ENCODE measurements at regions not wholly inside any gene's neighbourhood (a gene's known extent, or its start where the extent isn't known, plus 50 kb on each side); places are given as distances from the start of the nearest gene placed in this dataset.

DNA sequence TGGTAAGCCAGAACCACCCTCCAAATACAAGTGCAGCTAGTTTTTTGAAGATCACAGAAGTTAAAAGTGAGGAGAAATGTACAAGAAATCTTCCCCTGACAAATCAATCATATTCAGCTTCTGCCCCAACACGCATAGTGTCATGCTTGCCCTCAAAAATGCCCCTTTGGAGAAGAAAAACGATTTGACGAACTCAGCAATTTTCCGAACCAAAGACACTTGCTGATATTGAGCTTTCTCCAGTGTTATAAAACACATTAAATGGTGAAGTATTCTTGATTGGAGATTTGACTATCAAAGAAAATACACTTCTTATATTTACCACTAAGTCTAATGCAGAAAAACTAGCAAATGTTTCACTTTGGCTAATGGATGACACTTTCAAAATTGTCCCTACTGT, 195.5 kb downstream of the ETV1 start:
- TF ChIP-seq SIN3A (IDR thresholded peaks at IDR 0.05; ENCODE audit: borderline replicate concordance, insufficient read depth, low read length) (no peak), FOXP2 (optimal IDR thresholded peaks at IDR 0.05; ENCODE audit: borderline replicate concordance, extremely low read depth, extremely low read length, insufficient read depth) (no peak), POLR2AphosphoS5 (IDR thresholded peaks at IDR 0.05; ENCODE audit: low read depth, low read length) (no peak), TAF1 (IDR thresholded peaks at IDR 0.05; ENCODE audit: borderline replicate concordance, insufficient read depth, low read length) (no peak)
- TF ChIP-seq, protein P1, sequence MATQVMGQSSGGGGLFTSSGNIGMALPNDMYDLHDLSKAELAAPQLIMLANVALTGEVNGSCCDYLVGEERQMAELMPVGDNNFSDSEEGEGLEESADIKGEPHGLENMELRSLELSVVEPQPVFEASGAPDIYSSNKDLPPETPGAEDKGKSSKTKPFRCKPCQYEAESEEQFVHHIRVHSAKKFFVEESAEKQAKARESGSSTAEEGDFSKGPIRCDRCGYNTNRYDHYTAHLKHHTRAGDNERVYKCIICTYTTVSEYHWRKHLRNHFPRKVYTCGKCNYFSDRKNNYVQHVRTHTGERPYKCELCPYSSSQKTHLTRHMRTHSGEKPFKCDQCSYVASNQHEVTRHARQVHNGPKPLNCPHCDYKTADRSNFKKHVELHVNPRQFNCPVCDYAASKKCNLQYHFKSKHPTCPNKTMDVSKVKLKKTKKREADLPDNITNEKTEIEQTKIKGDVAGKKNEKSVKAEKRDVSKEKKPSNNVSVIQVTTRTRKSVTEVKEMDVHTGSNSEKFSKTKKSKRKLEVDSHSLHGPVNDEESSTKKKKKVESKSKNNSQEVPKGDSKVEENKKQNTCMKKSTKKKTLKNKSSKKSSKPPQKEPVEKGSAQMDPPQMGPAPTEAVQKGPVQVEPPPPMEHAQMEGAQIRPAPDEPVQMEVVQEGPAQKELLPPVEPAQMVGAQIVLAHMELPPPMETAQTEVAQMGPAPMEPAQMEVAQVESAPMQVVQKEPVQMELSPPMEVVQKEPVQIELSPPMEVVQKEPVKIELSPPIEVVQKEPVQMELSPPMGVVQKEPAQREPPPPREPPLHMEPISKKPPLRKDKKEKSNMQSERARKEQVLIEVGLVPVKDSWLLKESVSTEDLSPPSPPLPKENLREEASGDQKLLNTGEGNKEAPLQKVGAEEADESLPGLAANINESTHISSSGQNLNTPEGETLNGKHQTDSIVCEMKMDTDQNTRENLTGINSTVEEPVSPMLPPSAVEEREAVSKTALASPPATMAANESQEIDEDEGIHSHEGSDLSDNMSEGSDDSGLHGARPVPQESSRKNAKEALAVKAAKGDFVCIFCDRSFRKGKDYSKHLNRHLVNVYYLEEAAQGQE (IDR thresholded peaks at IDR 0.05; ENCODE audit: insufficient read depth in 1 of 2, low read depth in 2 of 2, low read length in 2 of 2) = no peak

DNA sequence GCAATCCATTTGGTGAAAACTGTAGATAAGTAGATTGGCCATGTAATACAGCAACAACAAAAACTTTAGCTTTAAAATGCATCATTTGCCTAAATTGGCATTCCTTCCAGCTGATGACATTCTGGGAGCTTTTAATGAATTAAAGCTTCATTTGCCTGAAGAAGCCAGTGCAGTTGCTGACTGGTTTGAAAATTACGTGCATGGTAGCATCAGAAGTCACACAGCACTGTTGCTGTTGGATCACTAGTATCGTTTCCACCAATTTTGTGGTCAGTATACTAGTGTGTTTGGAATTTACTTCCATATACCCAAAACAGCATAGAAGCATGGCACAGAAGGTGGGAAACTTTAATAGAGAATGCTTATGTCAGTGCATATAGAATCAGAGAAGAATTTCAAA, 194.9 kb downstream of the ETV1 start:
- TF ChIP-seq POLR2AphosphoS5 (IDR thresholded peaks at IDR 0.05; ENCODE audit: low read depth, low read length) = no peak
- no peak for TF ChIP-seq TAF1 (IDR thresholded peaks at IDR 0.05; ENCODE audit: borderline replicate concordance, insufficient read depth, low read length)
- no peak for TF ChIP-seq SIN3A (IDR thresholded peaks at IDR 0.05; ENCODE audit: borderline replicate concordance, insufficient read depth, low read length)
- no peak for TF ChIP-seq FOXP2 (optimal IDR thresholded peaks at IDR 0.05; ENCODE audit: borderline replicate concordance, extremely low read depth, extremely low read length, insufficient read depth)
- TF ChIP-seq, protein P1 (IDR thresholded peaks at IDR 0.05; ENCODE audit: insufficient read depth in 1 of 2, low read depth in 2 of 2, low read length in 2 of 2) = no peak

GRCh38 chr7:13797545-13797944, 191.9 kb downstream of the ETV1 start:
- TF ChIP-seq POLR2AphosphoS5 (IDR thresholded peaks at IDR 0.05; ENCODE audit: low read depth, low read length) (no peak), TAF1 (IDR thresholded peaks at IDR 0.05; ENCODE audit: borderline replicate concordance, insufficient read depth, low read length) (no peak), SIN3A (IDR thresholded peaks at IDR 0.05; ENCODE audit: borderline replicate concordance, insufficient read depth, low read length) (no peak), FOXP2 (optimal IDR thresholded peaks at IDR 0.05; ENCODE audit: borderline replicate concordance, extremely low read depth, extremely low read length, insufficient read depth) (no peak)
- TF ChIP-seq, protein P1 (IDR thresholded peaks at IDR 0.05; ENCODE audit: insufficient read depth in 1 of 2, low read depth in 2 of 2, low read length in 2 of 2) = no peak

DNA sequence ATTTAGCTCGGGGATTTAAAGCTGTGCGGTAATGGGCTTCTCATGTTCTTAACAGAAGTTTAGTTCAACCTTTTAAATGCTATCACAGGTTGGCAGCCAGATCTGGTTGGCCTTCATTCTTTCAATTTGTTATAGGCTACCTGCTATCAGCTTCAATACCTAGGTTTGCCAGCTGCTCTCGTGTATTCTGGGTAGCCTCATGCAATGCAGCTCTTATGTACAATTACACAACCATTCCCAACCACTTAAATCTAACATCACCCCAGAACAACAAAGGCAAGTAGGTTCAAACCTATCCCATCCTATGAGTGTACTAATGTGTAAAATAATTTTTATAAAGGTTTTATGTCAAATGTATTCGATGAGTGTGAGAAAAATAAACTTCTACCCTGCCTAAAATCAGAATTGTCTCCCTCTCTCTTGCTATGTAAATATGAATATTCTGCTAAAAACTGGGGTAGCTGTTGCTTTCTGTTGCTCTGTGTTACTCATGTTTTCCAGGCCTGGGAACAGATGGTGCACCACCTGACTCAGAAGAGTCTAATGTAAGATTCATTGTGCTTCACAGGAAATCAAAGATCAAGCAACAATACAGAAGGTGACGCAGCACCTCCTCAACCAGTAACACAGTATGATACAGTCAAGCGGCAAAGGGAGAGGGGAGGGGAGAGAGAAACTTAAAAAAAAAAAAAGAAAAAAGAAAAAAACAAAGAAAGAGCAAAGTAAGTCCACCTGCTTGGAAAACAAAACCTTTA, 188.6 kb downstream of the ETV1 start:
- no peak for TF ChIP-seq TAF1 (IDR thresholded peaks at IDR 0.05; ENCODE audit: borderline replicate concordance, insufficient read depth, low read length)
- no peak for TF ChIP-seq POLR2AphosphoS5 (IDR thresholded peaks at IDR 0.05; ENCODE audit: low read depth, low read length)
- TF ChIP-seq FOXP2 (optimal IDR thresholded peaks at IDR 0.05; ENCODE audit: borderline replicate concordance, extremely low read depth, extremely low read length, insufficient read depth) = no peak
- no peak for TF ChIP-seq SIN3A (IDR thresholded peaks at IDR 0.05; ENCODE audit: borderline replicate concordance, insufficient read depth, low read length)
- TF ChIP-seq, protein P1 (IDR thresholded peaks at IDR 0.05; ENCODE audit: insufficient read depth in 1 of 2, low read depth in 2 of 2, low read length in 2 of 2) = no peak
